Keratinocyte (primary cell): ENCODE measurements at regions not wholly inside any gene's neighbourhood (a gene's known extent, or its start where the extent isn't known, plus 50 kb on each side); places are given as distances from the start of the nearest gene placed in this dataset.

ENCODE experiments used
- DNase-seq: peaks from one replicate; pipeline ENCODE4 v3.0.0-alpha.2; 2011; ENCODE audit warnings: low read depth, missing footprints, low spot score
- FAIRE-seq: peaks from 2 replicates; lab custom pipeline; 2011; peaks lifted over from hg19 to GRCh38; lab: Jason Lieb, UNC
- H2AFZ ChIP-seq: 2 replicates; pipeline ENCODE4 v1.6.0; 2012; ENCODE audit warnings: low read length, control low read depth, inconsistent platforms; ENCODE audit not compliant: control insufficient read depth
- H3K27ac ChIP-seq: 2 replicates; pipeline ENCODE4 v1.5.1; 2011; ENCODE audit warnings: low read length; ENCODE audit not compliant: control insufficient read depth, insufficient read depth
- H3K27me3 ChIP-seq: 3 replicates; pipeline ENCODE4 v1.6.0; 2011; ENCODE audit warnings: low read length; ENCODE audit not compliant: control insufficient read depth, insufficient read depth; ENCODE audit errors: extremely low read depth
- H3K36me3 ChIP-seq, 2 experiments: 2 replicates in 1 of 2; 3 replicates in 1 of 2; pipeline ENCODE4 v1.5.1; 2011; ENCODE audit warnings: low read length in 2 of 2, mild to moderate bottlenecking in 1 of 2; ENCODE audit not compliant: control insufficient read depth in 2 of 2, insufficient read depth in 2 of 2; ENCODE audit errors: extremely low read depth in 1 of 2
- H3K4me1 ChIP-seq: 3 replicates; pipeline ENCODE4 v1.5.1; 2011; ENCODE audit warnings: low read length; ENCODE audit not compliant: control insufficient read depth, insufficient read depth; ENCODE audit errors: extremely low read depth
- H3K4me2 ChIP-seq: 3 replicates; pipeline ENCODE4 v1.6.0; 2011; ENCODE audit warnings: low read depth, low read length; ENCODE audit not compliant: control insufficient read depth, insufficient read depth; ENCODE audit errors: extremely low read depth
- H3K4me3 ChIP-seq, 3 experiments: fragments of 200-600 bp in 1 of 3; sonication (generic) in 1 of 3; 2 replicates in 2 of 3; 3 replicates in 1 of 3; pipeline ENCODE4 v1.5.1; 2011 to 2016; ENCODE audit warnings: low read length in 3 of 3, mild to moderate bottlenecking in 3 of 3, control low read depth in 2 of 3, inconsistent platforms in 1 of 3, low read depth in 1 of 3, mixed read lengths in 1 of 3, mixed run types in 1 of 3, moderate library complexity in 1 of 3; ENCODE audit not compliant: control insufficient read depth in 2 of 3, insufficient read depth in 2 of 3; ENCODE audit errors: extremely low read depth in 1 of 3
- H3K79me2 ChIP-seq: 2 replicates; pipeline ENCODE4 v1.6.0; 2012; ENCODE audit warnings: low read length; ENCODE audit not compliant: control insufficient read depth, insufficient read depth
- H3K9ac ChIP-seq: 3 replicates; pipeline ENCODE4 v1.6.0; 2011; ENCODE audit warnings: low read length; ENCODE audit not compliant: control insufficient read depth, insufficient read depth; ENCODE audit errors: extremely low read depth
- H3K9me1 ChIP-seq: 3 replicates; pipeline ENCODE4 v1.6.0; 2011; ENCODE audit warnings: low read length; ENCODE audit not compliant: control insufficient read depth, insufficient read depth; ENCODE audit errors: extremely low read depth
- H3K9me3 ChIP-seq: 2 replicates; pipeline ENCODE4 v1.5.1; 2012; ENCODE audit warnings: low read depth, low read length; ENCODE audit not compliant: control insufficient read depth
- H4K20me1 ChIP-seq: 3 replicates; pipeline ENCODE4 v1.6.0; 2011; ENCODE audit warnings: low read length; ENCODE audit not compliant: control insufficient read depth, insufficient read depth; ENCODE audit errors: extremely low read depth
- EZH2 ChIP-seq: IDR thresholded peaks from one replicate; pipeline ENCODE4 v1.6.1; 2012; ENCODE audit warnings: inconsistent platforms, mild to moderate bottlenecking, low read length, moderate library complexity
- dilution Hi-C: fragments of 300-500 bp; cut with MboI; formaldehyde crosslinking; loops from one replicate; pipeline ENCODE4 v1.7.0; 2020; ENCODE audit warnings: low sequenced_read_pairs; ENCODE audit not compliant: extremely low pct_ligation_motif_present
- TF ChIP-seq, protein P1 (sequence below), 3 experiments: IDR thresholded peaks in 1 of 3; conservative IDR thresholded peaks in 1 of 3; optimal IDR thresholded peaks in 1 of 3; 2 replicates in 2 of 3; 3 replicates in 1 of 3; pipeline versions ENCODE3 to v1.5.1; 2011; ENCODE audit warnings: low read length in 3 of 3, mild to moderate bottlenecking in 3 of 3, moderate library complexity in 2 of 3, control low read depth in 1 of 3, inconsistent platforms in 1 of 3; ENCODE audit not compliant: insufficient read depth in 2 of 3; ENCODE audit errors: extremely low read depth in 1 of 3

- FAIRE-seq (no peak), DNase-seq (no peak)
- Histone ChIP-seq H3K4me3 (no peak overlapping the region), H3K27ac (peak overlapping the region; percentile 5), H2AFZ (no peak overlapping the region), H3K9me1 (no peaks in the 10 kb centered on the region), H3K4me2 (no peak overlapping the region), H3K27me3 (no peaks in the 10 kb centered on the region), H3K4me1 (peaks cover 16% of the 10 kb centered on the region), H3K9me3 (peaks cover 2% of the 10 kb centered on the region), H3K79me2 (no peaks in the 10 kb centered on the region), H3K9ac (no peak overlapping the region), H4K20me1 (no peaks in the 10 kb centered on the region), H3K36me3 (no peaks in the 10 kb centered on the region)
- dilution Hi-C loops = no loop called here
- no peak for TF ChIP-seq EZH2
- TF ChIP-seq, protein P1, sequence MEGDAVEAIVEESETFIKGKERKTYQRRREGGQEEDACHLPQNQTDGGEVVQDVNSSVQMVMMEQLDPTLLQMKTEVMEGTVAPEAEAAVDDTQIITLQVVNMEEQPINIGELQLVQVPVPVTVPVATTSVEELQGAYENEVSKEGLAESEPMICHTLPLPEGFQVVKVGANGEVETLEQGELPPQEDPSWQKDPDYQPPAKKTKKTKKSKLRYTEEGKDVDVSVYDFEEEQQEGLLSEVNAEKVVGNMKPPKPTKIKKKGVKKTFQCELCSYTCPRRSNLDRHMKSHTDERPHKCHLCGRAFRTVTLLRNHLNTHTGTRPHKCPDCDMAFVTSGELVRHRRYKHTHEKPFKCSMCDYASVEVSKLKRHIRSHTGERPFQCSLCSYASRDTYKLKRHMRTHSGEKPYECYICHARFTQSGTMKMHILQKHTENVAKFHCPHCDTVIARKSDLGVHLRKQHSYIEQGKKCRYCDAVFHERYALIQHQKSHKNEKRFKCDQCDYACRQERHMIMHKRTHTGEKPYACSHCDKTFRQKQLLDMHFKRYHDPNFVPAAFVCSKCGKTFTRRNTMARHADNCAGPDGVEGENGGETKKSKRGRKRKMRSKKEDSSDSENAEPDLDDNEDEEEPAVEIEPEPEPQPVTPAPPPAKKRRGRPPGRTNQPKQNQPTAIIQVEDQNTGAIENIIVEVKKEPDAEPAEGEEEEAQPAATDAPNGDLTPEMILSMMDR (optimal IDR thresholded peaks at IDR 0.05 in 1 of 3, IDR thresholded peaks at IDR 0.05 in 1 of 3, conservative IDR thresholded peaks at IDR 0.05 in 1 of 3; ENCODE audit: extremely low read depth in 1 of 3, insufficient read depth in 2 of 3, low read length in 3 of 3) = no peak
Observed at GRCh38 chr12:46089414-46090162, 99.2 kb upstream of the SCAF11 start.

DNA sequence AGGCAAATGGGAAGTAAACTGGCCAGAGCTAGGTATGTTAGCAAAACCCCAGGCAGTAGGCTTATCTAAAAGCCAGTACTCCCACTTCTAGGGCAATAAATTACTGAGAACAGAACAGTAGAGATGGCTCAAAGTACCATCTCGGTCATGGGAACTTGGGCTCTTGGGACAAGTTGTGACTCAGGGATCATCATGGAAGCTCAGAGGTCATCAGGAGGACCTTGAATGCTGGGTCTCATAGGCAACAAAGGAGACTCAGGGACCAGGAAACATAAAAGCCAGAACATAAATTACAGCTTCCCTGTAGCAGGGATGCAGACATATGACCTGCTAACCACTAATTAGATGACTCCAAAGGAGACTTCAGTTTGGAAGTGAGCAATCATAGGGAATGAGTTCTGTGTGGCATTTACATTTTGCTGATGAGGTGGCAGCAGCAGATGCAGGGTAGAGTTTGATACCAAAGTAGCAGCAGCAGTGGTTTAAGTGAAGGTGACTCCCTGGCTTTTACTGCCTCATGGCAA lies 97.6 kb upstream of the SCAF11 start:
- Histone ChIP-seq H3K27me3 (no peaks in the 10 kb centered on the region), H3K79me2 (no peaks in the 10 kb centered on the region), H2AFZ (no peak overlapping the region), H3K9me1 (no peaks in the 10 kb centered on the region), H3K4me1 (peaks cover 11% of the 10 kb centered on the region), H3K9ac (no peak overlapping the region), H3K9me3 (peaks cover 2% of the 10 kb centered on the region), H4K20me1 (no peaks in the 10 kb centered on the region), H3K4me2 (no peak overlapping the region), H3K27ac (no peak overlapping the region), H3K36me3 (no peaks in the 10 kb centered on the region), H3K4me3 (no peak overlapping the region)
- DNase-seq (no peak), FAIRE-seq (no peak)
- dilution Hi-C loops = no loop called here
- TF ChIP-seq, protein P1 (optimal IDR thresholded peaks at IDR 0.05 in 1 of 3, IDR thresholded peaks at IDR 0.05 in 1 of 3, conservative IDR thresholded peaks at IDR 0.05 in 1 of 3; ENCODE audit: extremely low read depth in 1 of 3, insufficient read depth in 2 of 3, low read length in 3 of 3) = no peak
- TF ChIP-seq EZH2 = no peak
